DOHH2 (cell line): ENCODE measurements at regions not wholly inside any gene's neighbourhood (a gene's known extent, or its start where the extent isn't known, plus 50 kb on each side); places are given as distances from the start of the nearest gene placed in this dataset.

Source experiments
- H3F3A ChIP-seq: fragments of 200-600 bp; sonication (generic), shearing (Covaris generic); 2 replicates; pipeline ENCODE4 v1.6.0; 2016; ENCODE audit warnings: antibody characterized with exemption, mild to moderate bottlenecking; ENCODE audit not compliant: control insufficient read depth, insufficient read depth
- H3K27ac ChIP-seq: fragments of 200-600 bp; sonication (generic); 2 replicates; pipeline ENCODE4 v1.5.1; 2014; ENCODE audit warnings: low read depth, mild to moderate bottlenecking, low read length, moderate library complexity
- H3K27me3 ChIP-seq: fragments of 200-600 bp; sonication (generic); 2 replicates; pipeline ENCODE4 v1.6.1; 2014; ENCODE audit warnings: mild to moderate bottlenecking, low read length, mixed read lengths; ENCODE audit not compliant: control insufficient read depth
- H3K36me3 ChIP-seq: fragments of 200-600 bp; sonication (generic); 2 replicates; pipeline ENCODE4 v1.6.1; 2014; ENCODE audit warnings: mild to moderate bottlenecking, low read length, moderate library complexity, mixed read lengths; ENCODE audit not compliant: control insufficient read depth
- H3K4me1 ChIP-seq: fragments of 200-600 bp; sonication (generic); 2 replicates; pipeline ENCODE4 v1.6.1; 2014; ENCODE audit warnings: mild to moderate bottlenecking, low read length, mixed read lengths; ENCODE audit not compliant: control insufficient read depth
- H3K4me2 ChIP-seq: fragments of 200-600 bp; sonication (generic); 2 replicates; pipeline ENCODE4 v1.6.0; 2014; ENCODE audit warnings: mild to moderate bottlenecking, low read length, moderate library complexity
- H3K4me3 ChIP-seq: fragments of 200-600 bp; sonication (generic); 2 replicates; pipeline ENCODE4 v1.5.1; 2014; ENCODE audit warnings: mild to moderate bottlenecking, low read length, mixed read lengths
- H3K79me2 ChIP-seq: fragments of 200-600 bp; sonication (generic); 2 replicates; pipeline ENCODE4 v1.6.1; 2014; ENCODE audit warnings: mild to moderate bottlenecking, low read length, mixed read lengths; ENCODE audit not compliant: control insufficient read depth
- H3K9me2 ChIP-seq: fragments of 200-600 bp; sonication (generic); replicated peaks from 2 replicates; pipeline ENCODE4 v1.6.1; 2014; ENCODE audit warnings: mild to moderate bottlenecking, low read length, mixed read lengths; ENCODE audit not compliant: control insufficient read depth
- H3K9me3 ChIP-seq: fragments of 200-600 bp; sonication (generic); 2 replicates; pipeline ENCODE4 v1.6.1; 2014; ENCODE audit warnings: antibody characterized with exemption, low read length, mixed read lengths; ENCODE audit not compliant: control insufficient read depth, insufficient read depth
- H4K20me1 ChIP-seq: fragments of 200-600 bp; sonication (generic); 2 replicates; pipeline ENCODE4 v1.6.0; 2014; ENCODE audit warnings: low read depth, mild to moderate bottlenecking, antibody characterized with exemption, low read length, moderate library complexity; ENCODE audit not compliant: control insufficient read depth, insufficient read depth
- EZH2phosphoT487 ChIP-seq: fragments of 200-600 bp; sonication (generic); IDR thresholded peaks from 2 replicates; pipeline ENCODE4 v1.6.1; 2017; ENCODE audit warnings: borderline replicate concordance, mild to moderate bottlenecking, antibody characterized with exemption, low read length, moderate library complexity, mixed read lengths
- TF ChIP-seq, protein P1 (sequence below): fragments of 200-600 bp; sonication (generic); IDR thresholded peaks from one replicate; pipeline ENCODE4 v1.5.1; 2014; ENCODE audit warnings: antibody characterized with exemption, mild to moderate bottlenecking, low read depth, low read length; ENCODE audit not compliant: poor library complexity, severe bottlenecking

DNA sequence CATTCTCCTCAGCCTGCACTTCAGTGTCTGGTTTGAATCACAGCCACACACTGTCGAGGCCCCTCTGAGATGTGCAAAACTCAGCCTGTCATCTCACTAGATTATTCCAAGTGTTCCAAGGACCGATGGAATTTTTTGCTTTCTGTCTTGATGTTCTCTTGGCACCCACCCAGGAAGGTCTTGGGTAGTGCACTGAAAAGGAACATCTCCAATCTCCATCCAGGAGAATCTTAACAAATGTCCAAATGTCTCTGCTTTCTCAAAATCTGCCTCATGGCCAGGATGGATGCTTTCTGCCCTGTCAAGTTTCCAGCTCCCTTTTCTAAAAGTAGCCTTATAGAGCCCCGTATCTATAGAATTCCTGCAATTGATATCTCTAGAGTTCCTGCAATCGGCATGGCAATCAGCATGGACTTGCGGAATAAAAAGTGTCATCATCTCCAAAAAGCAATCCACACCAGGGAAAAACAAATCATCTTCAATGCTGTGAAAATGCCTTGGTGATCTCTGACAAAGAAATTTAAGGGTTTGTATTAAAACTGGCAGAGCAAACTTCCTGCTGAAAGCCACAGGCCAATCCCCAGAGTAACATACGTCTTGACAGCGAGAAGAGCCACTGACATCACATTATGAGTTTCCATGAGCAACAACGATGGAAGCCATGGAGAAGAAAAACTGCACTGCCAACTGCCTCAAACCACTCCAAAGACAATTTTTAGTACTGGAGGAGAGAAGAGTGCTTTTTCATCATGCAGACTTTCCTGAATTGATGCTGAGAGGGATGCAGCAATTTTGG lies 215.3 kb upstream of the FAM9B start:
- no peak overlapping the region for H3K4me2 ChIP-seq
- no peaks in the 10 kb centered on the region for H3K27me3 ChIP-seq
- no peaks in the 10 kb centered on the region for H3F3A ChIP-seq

DNA sequence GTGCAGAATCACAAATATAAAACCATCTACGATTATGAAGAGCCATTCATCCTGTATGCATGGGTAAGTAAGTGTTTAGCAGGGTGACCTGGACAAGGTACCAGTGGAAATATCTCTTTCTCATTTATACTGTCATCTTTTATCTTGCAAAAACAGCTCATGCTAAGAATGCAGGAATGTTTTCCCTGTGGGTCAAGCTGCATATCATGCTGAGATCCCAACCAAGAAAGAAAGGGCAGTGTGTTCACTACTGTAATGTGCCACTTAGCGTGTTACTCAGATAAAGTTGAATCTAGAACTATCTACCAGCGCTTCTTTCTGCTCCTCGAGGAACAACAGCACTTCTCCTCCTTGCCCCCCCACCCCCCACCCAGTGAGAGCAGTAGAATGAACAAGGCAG lies 212.7 kb upstream of the TBL1X start:
- no peaks in the 10 kb centered on the region for H3F3A ChIP-seq
- no peaks in the 10 kb centered on the region for H3K9me3 ChIP-seq
- TF ChIP-seq, protein P1, sequence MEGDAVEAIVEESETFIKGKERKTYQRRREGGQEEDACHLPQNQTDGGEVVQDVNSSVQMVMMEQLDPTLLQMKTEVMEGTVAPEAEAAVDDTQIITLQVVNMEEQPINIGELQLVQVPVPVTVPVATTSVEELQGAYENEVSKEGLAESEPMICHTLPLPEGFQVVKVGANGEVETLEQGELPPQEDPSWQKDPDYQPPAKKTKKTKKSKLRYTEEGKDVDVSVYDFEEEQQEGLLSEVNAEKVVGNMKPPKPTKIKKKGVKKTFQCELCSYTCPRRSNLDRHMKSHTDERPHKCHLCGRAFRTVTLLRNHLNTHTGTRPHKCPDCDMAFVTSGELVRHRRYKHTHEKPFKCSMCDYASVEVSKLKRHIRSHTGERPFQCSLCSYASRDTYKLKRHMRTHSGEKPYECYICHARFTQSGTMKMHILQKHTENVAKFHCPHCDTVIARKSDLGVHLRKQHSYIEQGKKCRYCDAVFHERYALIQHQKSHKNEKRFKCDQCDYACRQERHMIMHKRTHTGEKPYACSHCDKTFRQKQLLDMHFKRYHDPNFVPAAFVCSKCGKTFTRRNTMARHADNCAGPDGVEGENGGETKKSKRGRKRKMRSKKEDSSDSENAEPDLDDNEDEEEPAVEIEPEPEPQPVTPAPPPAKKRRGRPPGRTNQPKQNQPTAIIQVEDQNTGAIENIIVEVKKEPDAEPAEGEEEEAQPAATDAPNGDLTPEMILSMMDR, result no peak
- no peak for TF ChIP-seq EZH2phosphoT487
- no peaks in the 10 kb centered on the region for H4K20me1 ChIP-seq
- H3K4me1 ChIP-seq, result no peaks in the 10 kb centered on the region
- H3K4me2 ChIP-seq, result no peak overlapping the region
- no peaks in the 10 kb centered on the region for H3K9me2 ChIP-seq
- no peaks in the 10 kb centered on the region for H3K79me2 ChIP-seq
- H3K27ac ChIP-seq, result no peak overlapping the region
- H3K27me3 ChIP-seq, result no peaks in the 10 kb centered on the region
- H3K36me3 ChIP-seq, result no peaks in the 10 kb centered on the region
- H3K4me3 ChIP-seq, result no peak overlapping the region

More for the DNA sequence above, 215.3 kb upstream of the FAM9B start:
- H3K4me1 ChIP-seq, result no peaks in the 10 kb centered on the region
- H4K20me1 ChIP-seq, result no peaks in the 10 kb centered on the region
- TF ChIP-seq, protein P1, result no peak
- TF ChIP-seq EZH2phosphoT487, result no peak
- no peaks in the 10 kb centered on the region for H3K79me2 ChIP-seq
- no peaks in the 10 kb centered on the region for H3K9me3 ChIP-seq
- H3K4me3 ChIP-seq, result no peak overlapping the region
- H3K27ac ChIP-seq, result no peak overlapping the region
- no peaks in the 10 kb centered on the region for H3K9me2 ChIP-seq
- no peaks in the 10 kb centered on the region for H3K36me3 ChIP-seq

DNA sequence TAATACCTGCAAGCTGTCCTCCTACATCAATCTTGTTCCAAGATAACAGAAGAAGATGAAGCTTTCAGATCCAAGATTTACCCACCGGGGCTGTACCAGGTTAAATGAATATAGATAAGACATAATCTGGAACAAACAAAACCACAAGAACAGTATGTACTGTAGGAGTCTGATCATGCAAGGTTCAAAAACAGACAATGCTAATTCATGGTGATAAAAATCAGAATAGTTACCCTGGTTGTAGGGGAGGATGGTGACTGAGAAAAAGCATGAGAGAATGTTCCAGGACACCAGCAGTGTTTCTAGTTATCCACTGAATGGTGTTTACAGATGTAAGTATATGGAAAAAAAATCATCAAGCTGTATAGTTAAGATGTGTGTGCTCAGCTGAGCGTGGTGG lies 211.6 kb upstream of the TBL1X start:
- H3F3A ChIP-seq, result no peaks in the 10 kb centered on the region
- H3K4me3 ChIP-seq, result no peak overlapping the region
- no peak for TF ChIP-seq EZH2phosphoT487
- TF ChIP-seq, protein P1, result no peak
- H3K27ac ChIP-seq, result no peak overlapping the region
- no peaks in the 10 kb centered on the region for H3K9me2 ChIP-seq
- H3K4me1 ChIP-seq, result no peaks in the 10 kb centered on the region
- H3K4me2 ChIP-seq, result no peak overlapping the region
- no peaks in the 10 kb centered on the region for H4K20me1 ChIP-seq
- no peaks in the 10 kb centered on the region for H3K79me2 ChIP-seq
- H3K36me3 ChIP-seq, result no peaks in the 10 kb centered on the region
- H3K9me3 ChIP-seq, result no peaks in the 10 kb centered on the region
- H3K27me3 ChIP-seq, result no peaks in the 10 kb centered on the region
